D721Med (cell line): ENCODE measurements at regions not wholly inside any gene's neighbourhood (a gene's known extent, or its start where the extent isn't known, plus 50 kb on each side); places are given as distances from the start of the nearest gene placed in this dataset.

Source experiments
- DNase-seq: peaks from one replicate; pipeline ENCODE4 v3.0.0; 2011; ENCODE audit warnings: low spot score; ENCODE audit not compliant: insufficient read length
- FAIRE-seq: peaks from 2 replicates; lab custom pipeline; 2011; peaks lifted over from hg19 to GRCh38; lab: Jason Lieb, UNC
- CTCF ChIP-seq: IDR thresholded peaks from 2 replicates; pipeline ENCODE4 v1.5.1; 2012; ENCODE audit warnings: mild to moderate bottlenecking, control low read depth; ENCODE audit not compliant: insufficient read depth; ENCODE audit errors: missing control alignments

GRCh38 chr7:12741951-12742575 is 54.6 kb downstream of the ARL4A start:
- DNase-seq (no peak), FAIRE-seq (no peak)
- no peak for TF ChIP-seq CTCF

- DNase-seq (no peak), FAIRE-seq (no peak)
- no peak for TF ChIP-seq CTCF
These were observed 58.8 kb downstream of the ARL4A start for GRCh38 chr7:12746211-12746610.

- no peak for TF ChIP-seq CTCF
- DNase-seq, result no peak
- no peak for FAIRE-seq
These were observed 60.4 kb downstream of the ARL4A start for GRCh38 chr7:12747687-12748306.

GRCh38 chr7:12749069-12749468 is 61.6 kb downstream of the ARL4A start:
- TF ChIP-seq CTCF, result no peak
- FAIRE-seq, result no peak

GRCh38 chr7:12749746-12750145 is 62.3 kb downstream of the ARL4A start:
- no peak for FAIRE-seq
- DNase-seq, result no peak
- TF ChIP-seq CTCF, result no peak

More at GRCh38 chr7:12749069-12749468, 61.6 kb downstream of the ARL4A start:
- DNase-seq, result no peak

GRCh38 chr7:12751764-12752163 is 64.3 kb downstream of the ARL4A start:
- FAIRE-seq (no peak), DNase-seq (no peak)
- TF ChIP-seq CTCF, result no peak

- DNase-seq (no peak), FAIRE-seq (no peak)
- TF ChIP-seq CTCF, result no peak
These were observed 66.7 kb downstream of the ARL4A start for GRCh38 chr7:12754179-12754578.
